Uterus (tissue), 2 donors: ENCODE measurements at regions not wholly inside any gene's neighbourhood (a gene's known extent, or its start where the extent isn't known, plus 50 kb on each side); places are given as distances from the start of the nearest gene placed in this dataset.

Experiments
- CTCF ChIP-seq, 4 experiments: fragments of 200-600 bp in 2 of 4; fragments of 450-650 bp in 2 of 4; sonication (generic) in 2 of 4; IDR thresholded peaks; one replicate each; pipeline ENCODE4 v1.5.1; 2016 to 2019; ENCODE audit warnings: antibody characterized with exemption in 4 of 4, mild to moderate bottlenecking in 2 of 4, moderate library complexity in 1 of 4
- POLR2A ChIP-seq, 2 donors: fragments of 450-650 bp; IDR thresholded peaks; one replicate each; pipeline ENCODE4 v1.6.1; 2016; ENCODE audit warnings: antibody characterized with exemption in 2 of 2, mild to moderate bottlenecking in 1 of 2, moderate library complexity in 1 of 2

- TF ChIP-seq POLR2A (IDR thresholded peaks at IDR 0.05): no peak
- no peak for TF ChIP-seq CTCF (IDR thresholded peaks at IDR 0.05)
Observed at GRCh38 chr5:5572976-5573797, 150.7 kb downstream of the ICE1 start.
